ENCODE measurements at regions not wholly inside any gene's neighbourhood (a gene's known extent, or its start where the extent isn't known, plus 50 kb on each side); places are given as distances from the start of the nearest gene placed in this dataset.

- H3K4me3 ChIP-seq (ENCODE audit: control insufficient read depth, low read depth, low read length): no peak overlapping the region
- no peak for TF ChIP-seq CTCF (IDR thresholded peaks at IDR 0.05; ENCODE audit: control insufficient read depth, insufficient read depth, low read depth, low read length, missing control alignments)
- no peak for DNase-seq (ENCODE audit: low read depth)
Observed at GRCh38 chr3:36206956-36207580, 173.2 kb upstream of the STAC start.

GRCh38 chr3:36210840-36211651 lies 169.3 kb upstream of the STAC start:
- no peak overlapping the region for H3K4me3 ChIP-seq (ENCODE audit: control insufficient read depth, low read depth, low read length)
- TF ChIP-seq CTCF (IDR thresholded peaks at IDR 0.05; ENCODE audit: control insufficient read depth, insufficient read depth, low read depth, low read length, missing control alignments): no peak
- DNase-seq (ENCODE audit: low read depth): no peak

GRCh38 chr3:36211652-36211999 lies 168.7 kb upstream of the STAC start:
- no peak for DNase-seq (ENCODE audit: low read depth)
- no peak overlapping the region for H3K4me3 ChIP-seq (ENCODE audit: control insufficient read depth, low read depth, low read length)
- TF ChIP-seq CTCF (IDR thresholded peaks at IDR 0.05; ENCODE audit: control insufficient read depth, insufficient read depth, low read depth, low read length, missing control alignments): no peak

- no peak for TF ChIP-seq CTCF (IDR thresholded peaks at IDR 0.05; ENCODE audit: control insufficient read depth, insufficient read depth, low read depth, low read length, missing control alignments)
- DNase-seq (ENCODE audit: low read depth): peak; percentile 64
- H3K4me3 ChIP-seq (ENCODE audit: control insufficient read depth, low read depth, low read length): no peak overlapping the region
Observed at GRCh38 chr3:36212251-36212650, 168.1 kb upstream of the STAC start.

- H3K4me3 ChIP-seq (ENCODE audit: control insufficient read depth, low read depth, low read length): no peak overlapping the region
- no peak for DNase-seq (ENCODE audit: low read depth)
- no peak for TF ChIP-seq CTCF (IDR thresholded peaks at IDR 0.05; ENCODE audit: control insufficient read depth, insufficient read depth, low read depth, low read length, missing control alignments)
Observed at GRCh38 chr3:36214460-36214859, 165.8 kb upstream of the STAC start.

- no peak overlapping the region for H3K4me3 ChIP-seq (ENCODE audit: control insufficient read depth, low read depth, low read length)
- no peak for DNase-seq (ENCODE audit: low read depth)
- TF ChIP-seq CTCF (IDR thresholded peaks at IDR 0.05; ENCODE audit: control insufficient read depth, insufficient read depth, low read depth, low read length, missing control alignments): no peak
Observed at GRCh38 chr3:36215241-36215640, 165.1 kb upstream of the STAC start.
